Activated naive CD4-positive, alpha-beta T cell treated with anti-CD3 and anti-CD28 coated beads, Interleukin-2, amount 10 ng/mL, durations not matched to agents 7 days and 5 days (primary cell): ENCODE measurements at regions not wholly inside any gene's neighbourhood (a gene's known extent, or its start where the extent isn't known, plus 50 kb on each side); places are given as distances from the start of the nearest gene placed in this dataset.
"Not testable (repeated sequence)": the region's sequence is repeated elsewhere in the genome, so short reads cannot be mapped to it uniquely, and the experiment has no call there.

Experiments
- CTCF ChIA-PET: fragments of 350-600 bp; sonication (Branson Sonifier 250); formaldehyde crosslinking; loops from one replicate; lab custom pipeline; 2021; ENCODE audit warnings: antibody characterized with exemption; lab: Charles Lee
- DNase-seq: peaks from one replicate; pipeline ENCODE4 v3.0.0-alpha.2; 2020
- H3K27ac Mint-ChIP-seq: one replicate; pipeline ENCODE4 v1.8.0; 2021; ENCODE audit warnings: mild to moderate bottlenecking, moderate library complexity, mixed read lengths
- H3K27me3 Mint-ChIP-seq: one replicate; pipeline ENCODE4 v1.8.0; 2021; ENCODE audit warnings: mild to moderate bottlenecking, mixed read lengths
- H3K36me3 Mint-ChIP-seq: one replicate; pipeline ENCODE4 v1.8.0; 2021; ENCODE audit warnings: mixed read lengths
- H3K4me1 Mint-ChIP-seq: one replicate; pipeline ENCODE4 v1.8.0; 2021; ENCODE audit warnings: mixed read lengths
- H3K4me3 Mint-ChIP-seq: one replicate; pipeline ENCODE4 v1.8.0; 2021; ENCODE audit warnings: mild to moderate bottlenecking, moderate library complexity, mixed read lengths
- H3K9me3 Mint-ChIP-seq: one replicate; pipeline ENCODE4 v1.8.0; 2021; ENCODE audit warnings: mixed read lengths

GRCh38 chr1:106378261-106378660, 678.2 kb upstream of the PRMT6 start:
- CTCF ChIA-PET, result no interaction called here
- Mint-ChIP-seq H3K4me3 (no peak overlapping the region), H3K4me1 (no peaks in the 10 kb centered on the region), H3K27ac (no peak overlapping the region), H3K9me3 (peaks cover 13% of the 10 kb centered on the region), H3K27me3 (no peaks in the 10 kb centered on the region), H3K36me3 (no peaks in the 10 kb centered on the region)
- DNase-seq, result no peak

GRCh38 chr1:106380772-106381171, 675.7 kb upstream of the PRMT6 start:
- no peak overlapping the region for H3K27ac Mint-ChIP-seq
- no peaks in the 10 kb centered on the region for H3K36me3 Mint-ChIP-seq
- H3K27me3 Mint-ChIP-seq, result no peaks in the 10 kb centered on the region
- CTCF ChIA-PET, result no interaction called here
- H3K4me3 Mint-ChIP-seq, result no peak overlapping the region
- H3K4me1 Mint-ChIP-seq, result no peaks in the 10 kb centered on the region
- DNase-seq, result no peak
- peaks cover 11% of the 10 kb centered on the region for H3K9me3 Mint-ChIP-seq

- DNase-seq, H3K27ac Mint-ChIP-seq, H3K9me3 Mint-ChIP-seq, H3K4me1 Mint-ChIP-seq, CTCF ChIA-PET, H3K4me3 Mint-ChIP-seq, H3K36me3 Mint-ChIP-seq, H3K27me3 Mint-ChIP-seq: not testable (repeated sequence)
These were observed 667.3 kb upstream of the PRMT6 start for GRCh38 chr1:106389160-106389559.

- no peaks in the 10 kb centered on the region for H3K4me1 Mint-ChIP-seq
- H3K4me3 Mint-ChIP-seq, result no peak overlapping the region
- no peak overlapping the region for H3K27ac Mint-ChIP-seq
- no peaks in the 10 kb centered on the region for H3K9me3 Mint-ChIP-seq
- no peak for DNase-seq
- CTCF ChIA-PET, result no interaction called here
- H3K36me3 Mint-ChIP-seq, result no peaks in the 10 kb centered on the region
- peaks cover 4% of the 10 kb centered on the region for H3K27me3 Mint-ChIP-seq
These were observed 663.4 kb upstream of the PRMT6 start for GRCh38 chr1:106393046-106393445.

GRCh38 chr1:106396020-106396419, 660.5 kb upstream of the PRMT6 start:
- Mint-ChIP-seq H3K4me3 (no peak overlapping the region), H3K4me1 (no peaks in the 10 kb centered on the region), H3K27me3 (no peaks in the 10 kb centered on the region), H3K9me3 (peaks cover 2% of the 10 kb centered on the region), H3K36me3 (no peaks in the 10 kb centered on the region), H3K27ac (no peak overlapping the region)
- CTCF ChIA-PET, result no interaction called here
- DNase-seq, result no peak

GRCh38 chr1:106398391-106398790, 658.1 kb upstream of the PRMT6 start:
- no peak overlapping the region for H3K4me3 Mint-ChIP-seq
- no peaks in the 10 kb centered on the region for H3K4me1 Mint-ChIP-seq
- CTCF ChIA-PET, result no interaction called here
- H3K27ac Mint-ChIP-seq, result no peak overlapping the region
- H3K36me3 Mint-ChIP-seq, result no peaks in the 10 kb centered on the region
- no peak for DNase-seq
- no peaks in the 10 kb centered on the region for H3K27me3 Mint-ChIP-seq
- H3K9me3 Mint-ChIP-seq, result peaks cover 7% of the 10 kb centered on the region

GRCh38 chr1:106406114-106406513, 650.4 kb upstream of the PRMT6 start:
- Mint-ChIP-seq H3K4me1 (no peaks in the 10 kb centered on the region), H3K9me3 (peaks cover 5% of the 10 kb centered on the region), H3K27ac (no peak overlapping the region), H3K27me3 (no peaks in the 10 kb centered on the region), H3K36me3 (no peaks in the 10 kb centered on the region), H3K4me3 (no peak overlapping the region)
- CTCF ChIA-PET, result no interaction called here
- no peak for DNase-seq

GRCh38 chr1:106412321-106412720, 644.2 kb upstream of the PRMT6 start:
- H3K36me3 Mint-ChIP-seq, H3K4me3 Mint-ChIP-seq, H3K9me3 Mint-ChIP-seq, CTCF ChIA-PET, H3K4me1 Mint-ChIP-seq, H3K27me3 Mint-ChIP-seq, DNase-seq, H3K27ac Mint-ChIP-seq: not testable (repeated sequence)

GRCh38 chr1:106435269-106435668, 621.2 kb upstream of the PRMT6 start:
- Mint-ChIP-seq H3K4me1 (no peaks in the 10 kb centered on the region), H3K9me3 (peaks cover 3% of the 10 kb centered on the region), H3K36me3 (no peaks in the 10 kb centered on the region), H3K4me3 (no peak overlapping the region), H3K27me3 (no peaks in the 10 kb centered on the region), H3K27ac (no peak overlapping the region)
- CTCF ChIA-PET, result no interaction called here
- DNase-seq, result no peak

GRCh38 chr1:106439475-106439874, 617.0 kb upstream of the PRMT6 start:
- DNase-seq, result no peak
- no peak overlapping the region for H3K4me3 Mint-ChIP-seq

GRCh38 chr1:106447466-106447865, 609.0 kb upstream of the PRMT6 start:
- Mint-ChIP-seq H3K36me3 (no peaks in the 10 kb centered on the region), H3K9me3 (no peaks in the 10 kb centered on the region), H3K4me1 (no peaks in the 10 kb centered on the region), H3K27ac (no peak overlapping the region), H3K4me3 (no peak overlapping the region), H3K27me3 (no peaks in the 10 kb centered on the region)
- no peak for DNase-seq
- CTCF ChIA-PET, result no interaction called here

More at GRCh38 chr1:106439475-106439874, 617.0 kb upstream of the PRMT6 start:
- no peak overlapping the region for H3K27ac Mint-ChIP-seq
- H3K27me3 Mint-ChIP-seq, result no peaks in the 10 kb centered on the region
- H3K9me3 Mint-ChIP-seq, result peaks cover 5% of the 10 kb centered on the region
- H3K36me3 Mint-ChIP-seq, result no peaks in the 10 kb centered on the region
- no peaks in the 10 kb centered on the region for H3K4me1 Mint-ChIP-seq
- CTCF ChIA-PET, result no interaction called here

- Mint-ChIP-seq H3K4me1 (no peaks in the 10 kb centered on the region), H3K27ac (no peak overlapping the region), H3K4me3 (no peak overlapping the region), H3K36me3 (no peaks in the 10 kb centered on the region), H3K9me3 (no peaks in the 10 kb centered on the region), H3K27me3 (no peaks in the 10 kb centered on the region)
- no peak for DNase-seq
- CTCF ChIA-PET, result no interaction called here
These were observed 599.6 kb upstream of the PRMT6 start for GRCh38 chr1:106456832-106457231.

GRCh38 chr1:106457368-106457767, 599.1 kb upstream of the PRMT6 start:
- Mint-ChIP-seq H3K36me3 (no peaks in the 10 kb centered on the region), H3K4me3 (no peak overlapping the region), H3K4me1 (no peaks in the 10 kb centered on the region), H3K27ac (no peak overlapping the region), H3K9me3 (no peaks in the 10 kb centered on the region), H3K27me3 (no peaks in the 10 kb centered on the region)
- no peak for DNase-seq
- CTCF ChIA-PET, result no interaction called here

GRCh38 chr1:106458866-106459265, 597.6 kb upstream of the PRMT6 start:
- no peak overlapping the region for H3K27ac Mint-ChIP-seq
- CTCF ChIA-PET, result no interaction called here
- H3K4me3 Mint-ChIP-seq, result no peak overlapping the region
- no peak for DNase-seq
- H3K4me1 Mint-ChIP-seq, result no peaks in the 10 kb centered on the region
- H3K36me3 Mint-ChIP-seq, result no peaks in the 10 kb centered on the region
- no peaks in the 10 kb centered on the region for H3K27me3 Mint-ChIP-seq
- no peaks in the 10 kb centered on the region for H3K9me3 Mint-ChIP-seq

- Mint-ChIP-seq H3K4me1 (no peaks in the 10 kb centered on the region), H3K9me3 (no peaks in the 10 kb centered on the region), H3K36me3 (no peaks in the 10 kb centered on the region), H3K4me3 (no peak overlapping the region), H3K27ac (no peak overlapping the region), H3K27me3 (no peaks in the 10 kb centered on the region)
- CTCF ChIA-PET, result no interaction called here
- DNase-seq, result no peak
These were observed 597.1 kb upstream of the PRMT6 start for GRCh38 chr1:106459418-106459817.

GRCh38 chr1:106465666-106466065, 590.8 kb upstream of the PRMT6 start:
- Mint-ChIP-seq H3K4me3 (no peak overlapping the region), H3K27me3 (no peaks in the 10 kb centered on the region), H3K4me1 (no peaks in the 10 kb centered on the region), H3K36me3 (no peaks in the 10 kb centered on the region), H3K9me3 (peaks cover 14% of the 10 kb centered on the region), H3K27ac (no peak overlapping the region)
- CTCF ChIA-PET, result interaction anchor here (0.6 kb wide), 1 partner anchor 519 kb away, joined by 3 read pairs; no protein-coding TSS in a partner anchor
- DNase-seq, result no peak
